Gastroesophageal sphincter (tissue), 3 donors: ENCODE measurements at regions not wholly inside any gene's neighbourhood (a gene's known extent, or its start where the extent isn't known, plus 50 kb on each side); places are given as distances from the start of the nearest gene placed in this dataset.

Experiments used
- CTCF ChIP-seq, 4 experiments: fragments of 200-600 bp in 2 of 4; fragments of 450-650 bp in 2 of 4; sonication (generic) in 1 of 4; IDR thresholded peaks; one replicate each; pipeline ENCODE4 v1.5.1; 2017 to 2019; ENCODE audit warnings: antibody characterized with exemption in 4 of 4, mild to moderate bottlenecking in 2 of 4, moderate library complexity in 2 of 4
- EP300 ChIP-seq: sonication (generic); formaldehyde crosslinking; IDR thresholded peaks from one replicate; pipeline ENCODE4 v1.6.1; 2017; ENCODE audit warnings: antibody characterized with exemption, mild to moderate bottlenecking
- POLR2A ChIP-seq, 2 donors: fragments of 450-650 bp; IDR thresholded peaks; one replicate each; pipeline ENCODE4 v1.6.1; 2017; ENCODE audit warnings: antibody characterized with exemption in 2 of 2, mild to moderate bottlenecking in 2 of 2, moderate library complexity in 1 of 2
- POLR2AphosphoS5 ChIP-seq: sonication (generic); formaldehyde crosslinking; IDR thresholded peaks from one replicate; pipeline ENCODE4 v1.6.1; 2017; ENCODE audit warnings: antibody characterized with exemption

DNA sequence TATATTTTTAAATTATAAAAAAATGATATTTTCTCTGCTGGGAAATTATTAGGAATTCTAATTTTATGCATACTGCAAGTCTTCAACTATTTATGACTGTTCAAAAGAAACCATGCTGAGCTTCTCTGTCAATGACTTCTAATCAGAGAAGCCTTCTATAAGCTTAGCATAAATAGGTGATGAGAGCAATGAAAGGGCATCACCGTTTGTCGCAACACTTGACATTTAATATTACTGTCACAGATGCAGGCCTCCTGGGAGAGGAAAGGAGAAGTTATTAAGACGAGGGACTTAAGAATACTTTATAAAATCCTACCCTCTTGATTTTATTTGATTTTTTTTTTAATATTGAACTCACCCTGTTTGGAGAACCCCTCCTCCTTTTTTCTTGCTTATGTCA, 69.8 kb downstream of the CAPZA3 start:
- TF ChIP-seq POLR2A (IDR thresholded peaks at IDR 0.05) = no peak
- TF ChIP-seq CTCF (IDR thresholded peaks at IDR 0.05) = no peak
- TF ChIP-seq POLR2AphosphoS5 = no peak
- TF ChIP-seq EP300 = no peak
